Stimulated activated CD4-positive, alpha-beta T cell treated with anti-CD3 and anti-CD28 coated beads, Interleukin-2, amount 100 ng/mL, for 24 hours (primary cell): ENCODE measurements at regions not wholly inside any gene's neighbourhood (a gene's known extent, or its start where the extent isn't known, plus 50 kb on each side); places are given as distances from the start of the nearest gene placed in this dataset.
"Not testable (repeated sequence)": the region's sequence is repeated elsewhere in the genome, so short reads cannot be mapped to it uniquely, and the experiment has no call there.

Source experiments
- DNase-seq, 2 donors: peaks; one replicate each; pipeline ENCODE4 v3.0.0-alpha.2; 2020

DNA sequence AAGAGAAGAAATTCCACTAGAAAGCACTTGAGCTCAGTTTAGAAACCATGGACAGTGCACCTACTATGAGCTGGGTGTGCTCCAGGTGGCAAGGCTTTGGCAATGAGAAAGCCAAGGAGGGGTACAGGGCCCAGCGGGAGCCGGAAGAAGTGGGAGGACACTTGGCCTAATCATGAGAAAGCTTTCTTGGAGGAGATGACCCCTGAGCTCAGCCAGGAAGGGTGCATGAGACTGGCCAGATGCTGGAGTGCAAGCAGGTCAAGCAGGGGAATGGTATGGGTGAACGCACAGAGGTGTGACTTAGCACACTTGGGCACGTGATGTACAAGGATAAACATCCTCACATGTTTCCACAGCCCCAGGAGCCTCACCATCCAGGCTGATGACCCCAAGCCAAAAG lies 97.2 kb upstream of the GLI2 start:
- DNase-seq: no peak

DNA sequence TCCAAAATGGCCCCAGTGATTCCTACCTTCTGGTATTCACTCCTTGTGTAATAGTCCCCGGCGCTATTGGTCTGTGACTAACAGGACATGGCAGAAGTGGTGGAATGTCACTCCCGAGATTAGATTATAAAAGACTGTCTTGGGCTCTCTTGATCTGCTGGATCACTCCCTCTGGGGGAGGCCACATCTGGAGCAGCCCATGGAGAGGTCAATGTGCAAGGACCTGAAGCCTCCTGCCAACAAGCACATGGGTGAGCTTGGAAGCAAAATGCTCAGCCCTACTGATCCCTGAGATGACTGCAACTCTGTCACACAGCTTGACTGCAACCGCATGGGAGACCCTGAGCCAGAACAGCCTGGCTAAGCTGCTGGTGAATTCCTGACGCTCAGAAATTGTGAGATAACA lies 94.3 kb upstream of the GLI2 start:
- DNase-seq: no peak

DNA sequence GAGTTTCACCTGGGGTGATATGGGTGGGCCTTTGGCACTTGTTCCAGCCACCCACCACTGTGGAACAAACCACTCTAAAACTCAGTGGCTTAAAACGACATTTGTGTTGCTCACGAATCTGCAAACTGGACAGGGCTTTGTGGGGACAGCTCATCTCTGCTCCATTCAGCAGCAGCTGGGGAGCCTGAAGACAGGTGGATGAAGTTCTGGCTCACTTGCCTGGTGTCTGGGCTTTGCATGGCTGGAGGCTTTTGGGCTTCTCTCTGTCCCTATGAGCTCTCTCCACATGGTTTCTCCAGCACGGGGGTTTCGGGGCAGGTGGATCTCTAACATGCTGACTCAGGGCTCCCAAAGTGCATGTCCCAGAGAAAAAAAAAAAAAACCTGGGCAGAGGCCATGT lies 93.0 kb upstream of the GLI2 start:
- no peak for DNase-seq

GRCh38 chr2:120646994-120647393 lies 88.7 kb upstream of the GLI2 start:
- DNase-seq: no peak

GRCh38 chr2:120647487-120647886 lies 88.2 kb upstream of the GLI2 start:
- DNase-seq: no peak

GRCh38 chr2:120649381-120649780 lies 86.3 kb upstream of the GLI2 start:
- not testable (repeated sequence) for DNase-seq

GRCh38 chr2:120650022-120650644 lies 85.5 kb upstream of the GLI2 start:
- DNase-seq: no peak

GRCh38 chr2:120651818-120652217 lies 83.8 kb upstream of the GLI2 start:
- no peak for DNase-seq

DNA sequence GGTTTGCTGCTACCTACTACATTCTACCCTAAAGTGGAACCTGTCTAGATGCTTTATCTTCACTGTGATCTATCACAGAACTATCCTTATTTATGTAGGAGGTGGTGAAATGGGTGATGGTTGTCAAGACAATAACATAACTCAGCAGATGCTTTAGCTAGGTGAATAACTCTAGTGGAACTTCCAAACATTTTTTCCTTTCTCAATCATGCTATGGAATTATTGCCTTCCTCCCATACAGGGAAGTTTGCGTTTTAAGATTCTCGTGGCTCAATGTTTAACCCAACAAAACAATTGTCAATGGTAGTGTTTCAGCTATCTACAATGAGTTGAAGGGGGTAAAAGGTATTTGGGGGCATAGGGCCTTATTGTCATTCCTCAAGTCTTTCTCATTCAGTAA lies 82.6 kb upstream of the GLI2 start:
- DNase-seq: no peak

GRCh38 chr2:120653871-120654270 lies 81.8 kb upstream of the GLI2 start:
- DNase-seq: no peak

GRCh38 chr2:120654381-120655134 lies 81.1 kb upstream of the GLI2 start:
- DNase-seq: no peak

GRCh38 chr2:120656273-120656950 lies 79.3 kb upstream of the GLI2 start:
- no peak for DNase-seq

GRCh38 chr2:120658042-120658769 lies 77.5 kb upstream of the GLI2 start:
- no peak for DNase-seq

- DNase-seq: no peak
These were observed 76.9 kb upstream of the GLI2 start for GRCh38 chr2:120658770-120659158.

- DNase-seq: no peak
These were observed 76.2 kb upstream of the GLI2 start for GRCh38 chr2:120659275-120659977.

GRCh38 chr2:120660056-120660694 lies 75.5 kb upstream of the GLI2 start:
- DNase-seq: no peak

DNA sequence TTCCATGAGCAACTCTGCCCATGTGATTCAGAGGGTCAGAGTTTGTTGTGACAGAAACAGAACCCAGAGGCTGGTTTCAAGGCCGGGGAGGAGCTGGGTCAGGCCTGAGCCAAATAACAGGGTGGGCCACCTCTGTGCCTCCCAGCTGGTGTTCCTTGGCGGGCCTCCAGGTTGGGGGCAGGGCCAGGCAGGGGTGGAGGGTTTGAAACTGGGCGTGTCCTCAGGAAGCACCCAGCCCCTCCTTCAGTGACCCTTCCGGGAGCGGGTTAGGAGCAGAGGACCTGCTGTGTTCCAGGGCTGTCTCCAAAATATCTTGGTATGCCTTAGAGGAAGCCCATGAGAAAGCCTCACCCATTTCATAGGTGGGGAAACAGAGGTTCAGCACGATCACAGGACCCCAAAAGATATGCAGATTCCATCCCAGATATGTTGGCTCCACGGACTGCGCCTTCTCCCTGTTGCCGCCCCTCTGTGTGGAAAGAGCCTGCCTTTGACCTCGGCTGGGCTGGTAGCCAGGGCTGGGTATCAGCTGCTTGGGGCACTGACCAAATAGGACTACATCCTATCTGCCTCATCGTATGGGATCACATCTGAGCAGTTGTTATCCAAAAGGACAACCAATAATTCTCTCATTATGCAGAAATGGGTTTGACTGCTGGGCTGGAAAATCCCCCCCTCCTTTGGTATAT lies 74.8 kb upstream of the GLI2 start:
- DNase-seq: no peak

- no peak for DNase-seq
These were observed 74.1 kb upstream of the GLI2 start for GRCh38 chr2:120661551-120661950.

GRCh38 chr2:120662046-120662445 lies 73.6 kb upstream of the GLI2 start:
- no peak for DNase-seq

GRCh38 chr2:120662746-120663145 lies 72.9 kb upstream of the GLI2 start:
- no peak for DNase-seq

DNA sequence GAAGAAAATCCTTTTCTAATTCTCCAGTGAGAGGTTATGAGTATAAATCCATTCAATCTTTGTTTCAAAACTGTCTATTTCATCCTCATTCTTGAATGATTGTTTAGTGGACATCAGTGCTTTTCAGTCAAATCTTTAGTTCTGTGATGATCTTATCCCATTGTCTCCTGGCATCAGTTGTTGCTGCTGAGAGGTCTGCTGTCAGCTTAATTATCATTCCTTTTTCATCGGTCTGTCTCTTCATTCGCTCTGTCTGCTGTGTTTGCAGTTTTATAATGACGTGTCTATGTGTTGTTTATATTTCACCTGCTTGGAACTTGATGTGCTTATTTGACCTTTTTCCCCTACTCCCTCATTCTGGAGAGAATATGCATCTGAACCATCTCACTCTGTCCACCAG lies 69.2 kb upstream of the GLI2 start:
- DNase-seq: no peak

DNA sequence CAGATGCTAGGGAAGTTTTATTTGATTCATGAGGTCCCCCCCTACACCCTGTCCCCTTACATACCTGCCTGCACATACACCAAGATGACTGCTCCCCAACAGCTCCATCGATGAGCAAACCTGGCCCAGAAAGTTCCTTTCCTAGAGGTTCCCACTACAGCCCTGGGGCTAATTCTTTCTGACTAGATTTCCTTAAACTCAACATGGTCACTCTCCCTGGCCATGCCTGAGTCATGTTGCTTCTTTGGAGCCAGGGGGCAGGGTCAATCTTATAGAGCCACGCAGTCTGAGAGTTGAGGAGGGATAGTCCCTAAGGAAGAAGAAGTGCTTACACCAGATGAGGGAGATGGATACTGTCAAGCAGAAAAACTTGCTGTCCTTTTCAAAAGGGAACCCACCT lies 67.7 kb upstream of the GLI2 start:
- DNase-seq: no peak
